ENCODE measurements at regions not wholly inside any gene's neighbourhood (a gene's known extent, or its start where the extent isn't known, plus 50 kb on each side); places are given as distances from the start of the nearest gene placed in this dataset.

- Mint-ChIP-seq H3K9me3 (ENCODE audit: insufficient read depth) (peaks cover 6% of the 10 kb centered on the region), H3K27me3 (peaks cover 16% of the 10 kb centered on the region), H3K4me3 (no peak overlapping the region), H3K4me1 (no peaks in the 10 kb centered on the region), H3K27ac (no peak overlapping the region)
- ATAC-seq (ENCODE audit: low read depth) = no peak
- Histone ChIP-seq H4K20me1 (ENCODE audit: control insufficient read depth, insufficient read depth, low read length, poor library complexity, severe bottlenecking) (no peaks in the 10 kb centered on the region), H3K27ac (ENCODE audit: low read length in 2 of 2) (no peak overlapping the region), H3K4me1 (ENCODE audit: control insufficient read depth in 2 of 2, insufficient read depth in 2 of 2, low read length in 2 of 2) (no peaks in the 10 kb centered on the region), H3K9me3 (ENCODE audit: control extremely low read depth in 1 of 3, control insufficient read depth in 2 of 3, insufficient read depth in 1 of 3, low read length in 2 of 3) (no peaks in the 10 kb centered on the region), H2AFZ (ENCODE audit: insufficient read depth, low read depth, low read length, poor library complexity, severe bottlenecking) (no peak overlapping the region), H3K27me3 (replicated peaks in 1 of 4; ENCODE audit: control extremely low read depth in 1 of 4, control insufficient read depth in 3 of 4, insufficient read depth in 4 of 4, low read length in 3 of 4) (peaks cover 0 to 2% (median 0%) of the 10 kb centered on the region in 4 experiments), H3K79me2 (ENCODE audit: control insufficient read depth, insufficient read depth, low read length) (no peaks in the 10 kb centered on the region), H3K36me3 (replicated peaks in 1 of 2; ENCODE audit: control extremely low read depth in 1 of 2, control insufficient read depth in 1 of 2, extremely low read depth in 1 of 2, insufficient read depth in 2 of 2, low read length in 1 of 2) (no peaks in the 10 kb centered on the region), H3K4me3 (ENCODE audit: control extremely low read depth in 1 of 5, extremely low read depth in 1 of 5, insufficient read depth in 1 of 5, low read depth in 2 of 5, low read length in 4 of 5) (no peak overlapping the region), H3K4me2 (replicated peaks; ENCODE audit: low read depth, low read length, poor library complexity, severe bottlenecking) (no peak overlapping the region), H3K9ac (ENCODE audit: low read length) (no peak overlapping the region)
- intact Hi-C loops (cut with micrococcal nuclease) = no loop called here
- ChIA-PET POLR2A (no interaction called here), CTCF (no interaction called here)
- no CpG with 5 or more reads among the region's 2 CpGs for WGBS (ENCODE audit: insufficient coverage)
- TF ChIP-seq CTCF (IDR thresholded peaks at IDR 0.05) = no peak
- TF ChIP-seq EZH2 (IDR thresholded peaks at IDR 0.05; ENCODE audit: borderline replicate concordance, insufficient read depth, low read depth, low read length, poor library complexity, severe bottlenecking) = no peak
- DNase-seq = no peak
Measured at GRCh38 chr2:158889135-158889853, 79.1 kb upstream of the TANC1 start.

GRCh38 chr2:158890296-158890905 is 78.0 kb upstream of the TANC1 start:
- CTCF ChIA-PET = no interaction called here
- H3K9me3 Mint-ChIP-seq (ENCODE audit: insufficient read depth) = peaks cover 6% of the 10 kb centered on the region
- WGBS (ENCODE audit: insufficient coverage) = no CpG with 5 or more reads among the region's 3 CpGs
- DNase-seq (no peak), ATAC-seq (ENCODE audit: low read depth) (no peak)
- H3K27me3 Mint-ChIP-seq = peaks cover 16% of the 10 kb centered on the region
- Histone ChIP-seq H4K20me1 (ENCODE audit: control insufficient read depth, insufficient read depth, low read length, poor library complexity, severe bottlenecking) (no peaks in the 10 kb centered on the region), H3K79me2 (ENCODE audit: control insufficient read depth, insufficient read depth, low read length) (no peaks in the 10 kb centered on the region), H3K27me3 (replicated peaks in 1 of 4; ENCODE audit: control extremely low read depth in 1 of 4, control insufficient read depth in 3 of 4, insufficient read depth in 4 of 4, low read length in 3 of 4) (peaks cover 0 to 2% (median 0%) of the 10 kb centered on the region in 4 experiments), H3K36me3 (replicated peaks in 1 of 2; ENCODE audit: control extremely low read depth in 1 of 2, control insufficient read depth in 1 of 2, extremely low read depth in 1 of 2, insufficient read depth in 2 of 2, low read length in 1 of 2) (no peaks in the 10 kb centered on the region), H3K4me1 (ENCODE audit: control insufficient read depth in 2 of 2, insufficient read depth in 2 of 2, low read length in 2 of 2) (no peaks in the 10 kb centered on the region), H3K4me2 (replicated peaks; ENCODE audit: low read depth, low read length, poor library complexity, severe bottlenecking) (no peak overlapping the region), H3K4me3 (ENCODE audit: control extremely low read depth in 1 of 5, extremely low read depth in 1 of 5, insufficient read depth in 1 of 5, low read depth in 2 of 5, low read length in 4 of 5) (no peak overlapping the region), H3K9me3 (ENCODE audit: control extremely low read depth in 1 of 3, control insufficient read depth in 2 of 3, insufficient read depth in 1 of 3, low read length in 2 of 3) (no peaks in the 10 kb centered on the region), H2AFZ (ENCODE audit: insufficient read depth, low read depth, low read length, poor library complexity, severe bottlenecking) (no peak overlapping the region), H3K9ac (ENCODE audit: low read length) (no peak overlapping the region), H3K27ac (ENCODE audit: low read length in 2 of 2) (no peak overlapping the region)
- H3K4me1 Mint-ChIP-seq = no peaks in the 10 kb centered on the region
- POLR2A ChIA-PET = no interaction called here
- intact Hi-C loops (cut with micrococcal nuclease) = no loop called here
- TF ChIP-seq EZH2 (IDR thresholded peaks at IDR 0.05; ENCODE audit: borderline replicate concordance, insufficient read depth, low read depth, low read length, poor library complexity, severe bottlenecking) (no peak), CTCF (IDR thresholded peaks at IDR 0.05) (no peak)
- H3K4me3 Mint-ChIP-seq = no peak overlapping the region
- no peak overlapping the region for H3K27ac Mint-ChIP-seq

Measured in B cell (primary cell).